ENCODE measurements at regions not wholly inside any gene's neighbourhood (a gene's known extent, or its start where the extent isn't known, plus 50 kb on each side); places are given as distances from the start of the nearest gene placed in this dataset.

GRCh38 chr4:17273047-17273446 lies 238.8 kb downstream of the QDPR start:
- DNase-seq (no peak), ATAC-seq (replicated peaks in 1 of 4) (no peak)
- ChIA-PET CTCF (no interaction called here), POLR2A (no interaction called here)
- Mint-ChIP-seq H3K9me3 (no peaks in the 10 kb centered on the region), H3K27ac (no peak overlapping the region), H3K27me3 (peaks cover 17 to 31% of the 10 kb centered on the region in 2 donors), H3K36me3 (no peaks in the 10 kb centered on the region), H3K4me1 (no peaks in the 10 kb centered on the region), H3K4me3 (no peak overlapping the region)
- no peaks in the 10 kb centered on the region for H3K36me3 ChIP-seq (ENCODE audit: control insufficient read depth in 2 of 2, extremely low read depth in 1 of 2, insufficient read depth in 1 of 2, low read length in 1 of 2)
- no peak overlapping the region for H3K4me3 ChIP-seq (ENCODE audit: control insufficient read depth in 1 of 2, extremely low read depth in 1 of 2, low read length in 1 of 2)
- no peaks in the 10 kb centered on the region for H3K4me1 ChIP-seq (ENCODE audit: control insufficient read depth in 1 of 2, extremely low read depth in 1 of 2, insufficient read depth in 2 of 2, low read length in 2 of 2)
- H3K27ac ChIP-seq (ENCODE audit: low read length): no peak overlapping the region
- no peaks in the 10 kb centered on the region for H3K27me3 ChIP-seq (replicated peaks in 1 of 2; ENCODE audit: control insufficient read depth in 2 of 2, extremely low read depth in 1 of 2, insufficient read depth in 2 of 2, low read length in 1 of 2)
- no peaks in the 10 kb centered on the region for H3K9me3 ChIP-seq

DNA sequence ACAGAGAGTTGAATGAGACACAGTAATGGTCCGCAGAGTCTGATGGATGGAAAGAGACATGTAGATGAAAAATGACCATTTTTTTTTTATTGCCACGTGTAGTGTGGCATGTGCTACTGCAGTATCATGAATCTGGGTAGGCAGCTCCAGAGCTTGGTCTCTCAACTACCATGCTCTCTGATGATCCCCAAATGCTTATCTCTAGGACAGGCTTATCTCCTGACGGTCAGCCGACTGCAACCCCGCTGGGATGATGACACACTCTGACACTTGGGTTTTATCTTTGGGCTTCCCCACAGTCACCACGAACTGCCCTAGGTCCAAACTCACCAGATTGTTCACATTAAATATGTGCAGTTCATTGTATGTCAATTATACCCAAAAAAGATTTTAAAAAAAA lies 239.7 kb downstream of the QDPR start:
- WGBS (ENCODE audit: insufficient coverage): 82% methylated on average over 4 of the region's 6 CpGs
- H3K27me3 ChIP-seq (replicated peaks in 1 of 2; ENCODE audit: control insufficient read depth in 2 of 2, extremely low read depth in 1 of 2, insufficient read depth in 2 of 2, low read length in 1 of 2): no peaks in the 10 kb centered on the region
- H3K27me3 Mint-ChIP-seq: peaks cover 19 to 31% of the 10 kb centered on the region in 2 donors
- H3K9me3 ChIP-seq: no peaks in the 10 kb centered on the region
- POLR2A ChIA-PET: no interaction called here
- CTCF ChIA-PET: no interaction called here
- no peaks in the 10 kb centered on the region for H3K4me1 ChIP-seq (ENCODE audit: control insufficient read depth in 1 of 2, extremely low read depth in 1 of 2, insufficient read depth in 2 of 2, low read length in 2 of 2)
- no peaks in the 10 kb centered on the region for H3K4me1 Mint-ChIP-seq
- H3K36me3 Mint-ChIP-seq: no peaks in the 10 kb centered on the region
- no peak for DNase-seq
- no peak overlapping the region for H3K27ac ChIP-seq (ENCODE audit: low read length)
- no peak overlapping the region for H3K4me3 ChIP-seq (ENCODE audit: control insufficient read depth in 1 of 2, extremely low read depth in 1 of 2, low read length in 1 of 2)
- H3K36me3 ChIP-seq (ENCODE audit: control insufficient read depth in 2 of 2, extremely low read depth in 1 of 2, insufficient read depth in 1 of 2, low read length in 1 of 2): no peaks in the 10 kb centered on the region
- H3K9me3 Mint-ChIP-seq: no peaks in the 10 kb centered on the region
- H3K27ac Mint-ChIP-seq: no peak overlapping the region
- no peak overlapping the region for H3K4me3 Mint-ChIP-seq
- no peak for ATAC-seq (replicated peaks in 1 of 4)

DNA sequence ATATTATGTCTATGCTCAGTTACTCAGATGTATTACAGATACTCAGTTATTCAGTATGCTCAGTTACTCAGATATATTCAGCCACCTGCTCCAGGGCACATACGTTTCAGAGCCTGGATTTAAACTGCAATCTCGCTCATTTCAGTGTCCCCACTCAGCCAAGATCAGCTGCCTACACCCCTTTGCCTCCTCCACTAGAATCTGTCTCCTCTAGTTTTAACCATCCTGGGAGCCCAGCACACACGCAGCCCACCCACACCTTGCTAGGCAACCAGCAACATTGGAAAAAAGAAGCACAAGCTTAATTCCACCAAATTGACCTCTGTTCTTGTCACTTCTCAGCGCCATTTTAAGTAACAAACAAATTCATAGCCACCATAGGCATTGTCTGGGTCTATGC lies 246.2 kb downstream of the QDPR start:
- Mint-ChIP-seq H3K4me3 (no peak overlapping the region), H3K9me3 (no peaks in the 10 kb centered on the region), H3K4me1 (no peaks in the 10 kb centered on the region), H3K27ac (no peak overlapping the region), H3K27me3 (peaks cover 23 to 35% of the 10 kb centered on the region in 2 donors), H3K36me3 (no peaks in the 10 kb centered on the region)
- Histone ChIP-seq H3K4me1 (ENCODE audit: control insufficient read depth in 1 of 2, extremely low read depth in 1 of 2, insufficient read depth in 2 of 2, low read length in 2 of 2) (no peaks in the 10 kb centered on the region), H3K27me3 (replicated peaks in 1 of 2; ENCODE audit: control insufficient read depth in 2 of 2, extremely low read depth in 1 of 2, insufficient read depth in 2 of 2, low read length in 1 of 2) (no peaks in the 10 kb centered on the region), H3K9me3 (no peaks in the 10 kb centered on the region), H3K36me3 (ENCODE audit: control insufficient read depth in 2 of 2, extremely low read depth in 1 of 2, insufficient read depth in 1 of 2, low read length in 1 of 2) (no peaks in the 10 kb centered on the region), H3K27ac (ENCODE audit: low read length) (no peak overlapping the region), H3K4me3 (ENCODE audit: control insufficient read depth in 1 of 2, extremely low read depth in 1 of 2, low read length in 1 of 2) (no peak overlapping the region)
- ATAC-seq (replicated peaks in 1 of 4) (no peak), DNase-seq (no peak)
- ChIA-PET CTCF (no interaction called here), POLR2A (no interaction called here)
- 70% methylated on average over 4 of the region's 4 CpGs for WGBS (ENCODE audit: insufficient coverage)

GRCh38 chr4:17265139-17265538 lies 246.8 kb downstream of the QDPR start:
- WGBS (ENCODE audit: insufficient coverage): no CpG with 5 or more reads among the region's 2 CpGs
- DNase-seq: no peak
- H3K27me3 ChIP-seq (replicated peaks in 1 of 2; ENCODE audit: control insufficient read depth in 2 of 2, extremely low read depth in 1 of 2, insufficient read depth in 2 of 2, low read length in 1 of 2): no peaks in the 10 kb centered on the region
- no peaks in the 10 kb centered on the region for H3K9me3 ChIP-seq
- H3K36me3 ChIP-seq (ENCODE audit: control insufficient read depth in 2 of 2, extremely low read depth in 1 of 2, insufficient read depth in 1 of 2, low read length in 1 of 2): no peaks in the 10 kb centered on the region
- H3K4me3 ChIP-seq (ENCODE audit: control insufficient read depth in 1 of 2, extremely low read depth in 1 of 2, low read length in 1 of 2): no peak overlapping the region
- no peaks in the 10 kb centered on the region for H3K4me1 ChIP-seq (ENCODE audit: control insufficient read depth in 1 of 2, extremely low read depth in 1 of 2, insufficient read depth in 2 of 2, low read length in 2 of 2)
- peaks cover 20 to 32% of the 10 kb centered on the region in 2 donors for H3K27me3 Mint-ChIP-seq
- ChIA-PET POLR2A (no interaction called here), CTCF (no interaction called here)
- H3K4me1 Mint-ChIP-seq: no peaks in the 10 kb centered on the region
- H3K36me3 Mint-ChIP-seq: no peaks in the 10 kb centered on the region
- H3K27ac ChIP-seq (ENCODE audit: low read length): no peak overlapping the region
- no peak overlapping the region for H3K4me3 Mint-ChIP-seq
- no peak overlapping the region for H3K27ac Mint-ChIP-seq
- no peaks in the 10 kb centered on the region for H3K9me3 Mint-ChIP-seq
- ATAC-seq (replicated peaks in 1 of 4): no peak

- Histone ChIP-seq H3K36me3 (ENCODE audit: control insufficient read depth in 2 of 2, extremely low read depth in 1 of 2, insufficient read depth in 1 of 2, low read length in 1 of 2) (no peaks in the 10 kb centered on the region), H3K9me3 (no peaks in the 10 kb centered on the region), H3K4me3 (ENCODE audit: control insufficient read depth in 1 of 2, extremely low read depth in 1 of 2, low read length in 1 of 2) (no peak overlapping the region), H3K4me1 (ENCODE audit: control insufficient read depth in 1 of 2, extremely low read depth in 1 of 2, insufficient read depth in 2 of 2, low read length in 2 of 2) (no peaks in the 10 kb centered on the region), H3K27ac (ENCODE audit: low read length) (no peak overlapping the region), H3K27me3 (replicated peaks in 1 of 2; ENCODE audit: control insufficient read depth in 2 of 2, extremely low read depth in 1 of 2, insufficient read depth in 2 of 2, low read length in 1 of 2) (no peaks in the 10 kb centered on the region)
- H3K4me3 Mint-ChIP-seq: no peak overlapping the region
- POLR2A ChIA-PET: no interaction called here
- H3K4me1 Mint-ChIP-seq: no peaks in the 10 kb centered on the region
- WGBS (ENCODE audit: insufficient coverage): 80% methylated on average over 3 of the region's 4 CpGs
- ATAC-seq (replicated peaks in 1 of 4) (no peak), DNase-seq (no peak)
- H3K36me3 Mint-ChIP-seq: no peaks in the 10 kb centered on the region
- peaks cover 0 to 6% (median 0%) of the 10 kb centered on the region in 3 donors for H3K9me3 Mint-ChIP-seq
- H3K27ac Mint-ChIP-seq: no peak overlapping the region
- CTCF ChIA-PET: no interaction called here
- H3K27me3 Mint-ChIP-seq: peaks cover 6 to 7% of the 10 kb centered on the region in 2 donors
These were observed 251.6 kb downstream of the QDPR start for GRCh38 chr4:17260166-17260907.

GRCh38 chr4:17258106-17258505 lies 253.8 kb downstream of the QDPR start:
- no peak overlapping the region for H3K4me3 Mint-ChIP-seq
- peaks cover 7 to 9% of the 10 kb centered on the region in 2 donors for H3K27me3 Mint-ChIP-seq
- H3K27ac ChIP-seq (ENCODE audit: low read length): no peak overlapping the region
- WGBS (ENCODE audit: insufficient coverage): no CpG with 5 or more reads among the region's 2 CpGs
- H3K27ac Mint-ChIP-seq: no peak overlapping the region
- no peaks in the 10 kb centered on the region for H3K4me1 ChIP-seq (ENCODE audit: control insufficient read depth in 1 of 2, extremely low read depth in 1 of 2, insufficient read depth in 2 of 2, low read length in 2 of 2)
- no peak overlapping the region for H3K4me3 ChIP-seq (ENCODE audit: control insufficient read depth in 1 of 2, extremely low read depth in 1 of 2, low read length in 1 of 2)
- no peaks in the 10 kb centered on the region for H3K4me1 Mint-ChIP-seq
- H3K36me3 ChIP-seq (ENCODE audit: control insufficient read depth in 2 of 2, extremely low read depth in 1 of 2, insufficient read depth in 1 of 2, low read length in 1 of 2): no peaks in the 10 kb centered on the region
- no peaks in the 10 kb centered on the region for H3K9me3 ChIP-seq
- peaks cover 0 to 6% (median 0%) of the 10 kb centered on the region in 3 donors for H3K9me3 Mint-ChIP-seq
- CTCF ChIA-PET: no interaction called here
- H3K27me3 ChIP-seq (replicated peaks in 1 of 2; ENCODE audit: control insufficient read depth in 2 of 2, extremely low read depth in 1 of 2, insufficient read depth in 2 of 2, low read length in 1 of 2): no peaks in the 10 kb centered on the region
- H3K36me3 Mint-ChIP-seq: no peaks in the 10 kb centered on the region
- POLR2A ChIA-PET: no interaction called here
- DNase-seq: no peak
- ATAC-seq (replicated peaks in 1 of 4): no peak

DNA sequence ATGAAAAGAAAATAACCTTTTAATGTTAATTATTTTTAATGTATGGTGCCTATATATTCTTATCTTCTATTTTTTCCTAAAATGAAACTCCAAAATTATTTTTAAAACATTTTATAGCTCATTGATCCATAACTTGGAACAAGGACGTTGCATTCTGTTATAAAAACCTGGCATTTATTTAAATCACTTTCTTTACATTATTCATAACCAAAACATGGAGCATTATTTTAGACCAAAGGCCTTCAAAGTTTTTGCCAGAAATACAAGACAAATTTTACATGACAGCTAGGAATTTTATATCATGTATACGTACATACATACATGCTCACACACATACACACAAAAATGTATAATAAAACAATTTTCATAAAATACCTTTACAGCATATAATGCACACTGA lies 259.8 kb downstream of the QDPR start:
- Mint-ChIP-seq H3K4me3 (no peak overlapping the region), H3K36me3 (no peaks in the 10 kb centered on the region), H3K4me1 (no peaks in the 10 kb centered on the region), H3K27ac (no peak overlapping the region), H3K27me3 (peaks cover 7 to 9% of the 10 kb centered on the region in 2 donors), H3K9me3 (no peaks in the 10 kb centered on the region)
- ATAC-seq (replicated peaks in 1 of 4) (no peak), DNase-seq (no peak)
- Histone ChIP-seq H3K27ac (ENCODE audit: low read length) (no peak overlapping the region), H3K4me1 (ENCODE audit: control insufficient read depth in 1 of 2, extremely low read depth in 1 of 2, insufficient read depth in 2 of 2, low read length in 2 of 2) (no peaks in the 10 kb centered on the region), H3K36me3 (ENCODE audit: control insufficient read depth in 2 of 2, extremely low read depth in 1 of 2, insufficient read depth in 1 of 2, low read length in 1 of 2) (no peaks in the 10 kb centered on the region), H3K9me3 (no peaks in the 10 kb centered on the region), H3K27me3 (replicated peaks in 1 of 2; ENCODE audit: control insufficient read depth in 2 of 2, extremely low read depth in 1 of 2, insufficient read depth in 2 of 2, low read length in 1 of 2) (peaks cover 0 to 6% of the 10 kb centered on the region in 2 experiments), H3K4me3 (ENCODE audit: control insufficient read depth in 1 of 2, extremely low read depth in 1 of 2, low read length in 1 of 2) (no peak overlapping the region)
- ChIA-PET POLR2A (no interaction called here), CTCF (no interaction called here)
- 88% methylated on average over 1 of the region's 2 CpGs for WGBS (ENCODE audit: insufficient coverage)
